A172 (cell line): ENCODE measurements at regions not wholly inside any gene's neighbourhood (a gene's known extent, or its start where the extent isn't known, plus 50 kb on each side); places are given as distances from the start of the nearest gene placed in this dataset.
"Not testable (repeated sequence)": the region's sequence is repeated elsewhere in the genome, so short reads cannot be mapped to it uniquely, and the experiment has no call there.

Source experiments
- DNase-seq: peaks from one replicate; pipeline ENCODE4 v3.0.0-alpha.2; 2015; ENCODE audit warnings: low spot score

DNA sequence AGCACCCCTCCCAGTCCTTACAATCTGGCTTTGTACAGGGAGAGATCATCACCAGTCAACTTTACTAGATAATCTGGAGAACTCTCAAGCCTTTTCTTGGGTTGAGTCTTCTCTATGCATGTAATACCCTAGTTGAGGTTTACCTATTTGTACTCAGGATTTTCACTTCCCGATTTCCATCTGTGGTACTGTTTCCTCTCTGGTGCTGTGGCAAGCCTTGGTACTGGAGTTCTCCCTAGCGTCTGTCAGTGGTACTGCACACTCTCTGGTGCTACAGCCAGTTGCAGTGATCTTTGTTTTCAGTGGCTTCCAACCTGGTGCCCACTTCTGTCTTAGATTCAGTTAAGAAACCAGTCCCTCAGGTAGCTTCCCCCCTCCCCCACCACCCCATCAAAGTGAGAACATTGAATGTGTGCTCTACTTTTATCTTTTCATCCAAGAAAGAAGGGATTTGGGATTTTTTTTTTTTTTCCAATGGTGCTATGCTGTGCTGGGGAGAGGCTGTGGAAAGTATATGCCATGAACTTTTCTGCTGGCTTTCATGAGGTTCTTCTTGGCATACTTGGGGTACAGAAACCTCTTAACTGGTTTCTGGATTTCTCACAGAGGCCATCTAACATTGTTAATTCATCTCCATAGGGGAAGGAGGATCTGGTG lies 69.4 kb upstream of the EVL start:
- DNase-seq = peak; percentile 6

DNA sequence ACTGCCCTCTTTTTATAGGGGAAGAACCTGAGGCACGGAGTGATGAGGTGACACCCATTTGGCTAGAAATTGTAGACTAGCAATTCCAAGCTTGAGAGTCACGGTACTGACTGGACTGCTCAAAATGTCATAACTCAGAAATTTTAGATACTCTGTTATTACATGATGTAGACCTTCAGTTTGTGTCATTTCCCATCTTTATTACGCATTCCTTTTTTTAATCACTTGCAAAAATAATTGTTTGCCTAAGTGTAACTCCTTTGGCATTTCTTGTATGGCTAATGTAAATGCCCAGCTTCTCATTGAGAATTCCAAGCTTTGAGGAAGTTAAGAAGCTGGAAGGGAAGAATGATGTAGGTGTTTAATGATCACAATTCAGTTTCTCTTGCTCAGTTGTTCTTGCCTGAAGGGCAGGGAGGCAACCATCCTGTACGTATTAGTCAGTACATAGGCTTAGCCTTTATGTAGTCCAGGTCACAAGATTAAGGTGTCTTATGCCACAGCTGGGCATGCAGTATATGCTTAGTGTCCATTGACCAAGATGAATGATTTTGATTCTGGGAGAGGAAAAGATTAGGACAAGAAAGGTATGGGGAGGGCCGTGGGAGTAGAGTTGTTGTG lies 68.2 kb upstream of the EVL start:
- no peak for DNase-seq

DNA sequence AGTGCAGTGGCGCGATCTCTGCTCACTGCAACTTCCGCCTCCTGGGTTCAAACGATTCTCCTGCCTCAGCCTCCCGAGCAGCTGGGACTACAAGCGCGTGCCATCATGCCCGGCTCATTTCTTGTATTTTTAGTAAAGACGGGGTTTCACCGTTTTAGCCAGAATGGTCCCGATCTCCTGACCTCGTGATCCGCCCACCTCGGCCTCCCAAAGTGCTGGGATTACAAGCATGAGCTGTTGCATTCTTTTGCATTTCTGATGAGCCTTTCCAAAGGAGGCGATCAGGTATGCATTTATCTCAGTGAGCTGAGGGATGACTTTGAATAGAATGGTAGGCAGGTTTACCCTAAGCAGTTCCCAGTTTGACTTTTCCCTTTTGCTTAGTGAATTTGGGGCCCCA lies 64.8 kb upstream of the EVL start:
- not testable (repeated sequence) for DNase-seq

DNA sequence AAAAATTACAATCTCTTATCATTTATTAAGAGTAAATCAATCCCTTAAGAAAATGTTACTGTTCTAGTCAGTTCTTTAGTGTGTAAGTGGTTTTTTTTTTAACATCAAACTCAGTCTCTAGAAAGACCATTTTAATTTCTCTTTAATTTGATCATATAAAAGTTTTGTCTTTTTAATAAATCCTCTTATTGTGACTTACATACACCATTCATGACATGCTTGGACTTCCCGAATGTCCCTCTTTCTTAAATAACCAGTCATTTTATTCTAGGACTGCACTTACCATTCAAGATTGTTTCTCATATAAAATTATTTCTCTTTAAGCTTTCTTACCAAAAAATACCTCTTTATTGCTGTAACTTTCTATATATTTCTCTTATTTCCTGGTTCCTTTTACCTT lies 60.8 kb upstream of the EVL start:
- peak; percentile 4 for DNase-seq

DNA sequence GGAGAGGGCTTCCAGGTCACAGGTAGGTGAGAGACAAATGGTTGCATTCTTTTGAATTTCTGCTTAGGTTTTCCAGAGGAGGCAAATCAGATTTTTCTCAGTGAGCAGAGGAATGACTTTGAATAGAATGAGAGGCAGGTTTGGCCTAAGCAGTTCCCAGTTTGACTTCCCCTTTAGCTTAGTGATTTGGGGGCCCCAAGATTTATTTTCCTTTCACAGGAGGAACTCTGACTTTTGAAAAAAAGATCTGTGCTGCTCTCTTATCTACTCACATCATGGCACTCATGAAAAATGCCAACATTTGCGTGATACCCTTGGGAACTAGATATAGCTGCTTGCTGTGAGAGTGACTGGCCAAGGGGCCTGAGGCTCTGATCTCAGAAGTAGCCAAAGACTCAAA lies 58.0 kb upstream of the EVL start:
- DNase-seq = no peak

DNA sequence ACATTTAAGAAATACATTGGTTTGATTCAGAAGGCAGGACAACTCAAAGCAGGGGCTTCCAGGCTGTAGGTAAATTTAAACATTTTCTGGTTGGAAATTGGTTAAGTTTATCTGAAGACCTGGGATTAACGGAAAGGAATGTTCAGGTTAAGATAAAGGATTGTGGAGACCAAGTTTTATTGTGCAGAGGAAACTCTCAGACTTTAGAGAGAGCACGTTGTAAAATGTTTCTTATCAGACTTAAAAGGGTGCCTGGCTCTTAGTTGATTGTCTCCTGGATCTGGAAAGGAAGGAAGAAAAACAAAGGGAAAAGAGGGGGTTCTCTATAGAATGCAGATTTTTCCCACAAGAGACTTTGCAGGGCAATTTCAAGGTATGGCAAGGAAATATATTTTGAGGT lies 55.4 kb upstream of the EVL start:
- DNase-seq = not testable (repeated sequence)

DNA sequence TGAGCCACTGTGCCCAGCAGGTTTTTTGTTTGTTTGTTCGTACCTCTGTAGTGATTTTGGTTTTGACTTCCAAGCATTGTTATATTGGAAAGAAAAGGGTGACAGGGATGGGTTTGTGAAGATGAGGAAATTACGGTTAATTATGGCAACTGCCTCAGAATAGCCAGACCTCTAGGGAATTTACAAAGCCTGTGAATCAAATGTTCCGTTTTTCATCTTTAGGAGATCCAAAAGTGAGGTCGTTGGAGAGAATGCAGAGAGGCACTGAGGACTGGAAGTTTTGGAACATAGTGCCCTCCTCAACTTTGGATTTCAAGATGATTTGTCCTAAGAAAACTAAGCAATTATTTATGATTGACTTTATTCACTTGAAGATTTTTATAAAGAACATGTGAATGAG lies 54.5 kb upstream of the EVL start:
- DNase-seq = no peak

DNA sequence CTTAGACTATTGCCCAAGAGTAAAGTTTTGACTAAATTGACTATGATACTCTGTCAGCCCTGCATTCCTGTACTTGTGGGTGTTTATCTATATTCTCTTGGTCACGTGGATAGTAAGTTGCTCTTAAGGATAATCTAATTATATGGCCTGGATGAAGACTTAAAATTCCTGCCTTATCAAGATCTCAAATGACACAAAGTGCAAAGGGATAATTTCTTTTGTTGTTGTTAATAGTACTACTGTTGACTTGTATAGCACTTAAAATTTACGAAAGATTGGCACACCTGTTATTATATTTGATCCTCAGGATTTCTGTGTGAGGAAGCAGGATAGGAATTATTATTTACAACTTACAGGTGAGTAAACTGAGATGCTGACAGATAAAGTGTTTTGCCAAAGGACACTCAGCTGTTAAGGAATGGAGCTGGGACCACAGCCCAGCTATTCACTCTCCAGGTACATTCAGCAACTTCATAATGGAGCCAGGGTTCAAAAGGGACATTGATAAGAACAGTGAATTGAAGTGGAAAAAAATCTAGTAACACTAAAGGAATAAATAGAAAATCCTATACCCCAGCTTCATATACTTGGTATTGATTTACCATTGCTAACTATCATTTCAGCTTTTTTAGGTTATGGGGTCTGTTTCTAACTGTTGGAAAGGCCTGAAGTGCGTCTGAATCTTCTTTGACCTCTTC lies 53.4 kb upstream of the EVL start:
- DNase-seq = no peak

DNA sequence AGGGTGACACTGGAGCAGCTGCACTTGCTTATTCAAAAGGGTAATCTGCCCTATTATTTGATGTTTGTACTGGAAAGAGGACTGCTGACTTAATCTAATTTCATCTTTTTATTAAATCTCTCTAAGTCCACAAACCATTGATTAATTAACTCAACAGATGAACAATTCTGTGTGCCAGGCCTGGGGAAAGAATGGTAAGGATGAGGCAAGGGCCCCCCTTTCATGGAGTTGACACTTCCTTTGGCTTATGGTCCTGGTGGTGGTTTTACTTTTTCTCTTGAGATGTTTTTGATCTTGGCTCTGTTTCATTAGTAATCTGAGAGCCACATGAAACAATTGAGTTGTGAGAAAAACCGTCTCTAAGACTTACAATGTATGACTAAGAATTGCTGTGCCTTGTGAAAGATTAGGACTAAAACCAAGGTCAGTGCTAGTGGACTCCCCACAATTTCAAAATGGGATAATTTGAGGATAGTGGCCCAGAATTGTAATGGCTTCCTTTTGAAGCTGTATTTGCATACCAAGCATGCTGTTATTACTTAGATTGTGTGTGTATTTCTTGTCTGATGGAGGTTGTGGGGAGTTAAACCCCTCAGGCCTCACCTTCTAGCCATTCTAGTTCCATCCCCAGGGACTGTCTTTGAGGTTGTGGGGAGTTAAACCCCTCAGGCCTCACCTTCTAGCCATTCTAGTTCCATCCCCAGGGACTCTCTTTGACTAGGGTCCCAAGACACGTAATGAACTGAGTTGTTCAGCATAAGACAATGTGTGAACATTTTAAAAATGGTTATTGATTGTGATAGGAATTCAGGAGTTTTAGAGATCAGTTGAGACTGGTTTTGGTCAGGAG lies 52.5 kb upstream of the EVL start:
- DNase-seq = no peak

DNA sequence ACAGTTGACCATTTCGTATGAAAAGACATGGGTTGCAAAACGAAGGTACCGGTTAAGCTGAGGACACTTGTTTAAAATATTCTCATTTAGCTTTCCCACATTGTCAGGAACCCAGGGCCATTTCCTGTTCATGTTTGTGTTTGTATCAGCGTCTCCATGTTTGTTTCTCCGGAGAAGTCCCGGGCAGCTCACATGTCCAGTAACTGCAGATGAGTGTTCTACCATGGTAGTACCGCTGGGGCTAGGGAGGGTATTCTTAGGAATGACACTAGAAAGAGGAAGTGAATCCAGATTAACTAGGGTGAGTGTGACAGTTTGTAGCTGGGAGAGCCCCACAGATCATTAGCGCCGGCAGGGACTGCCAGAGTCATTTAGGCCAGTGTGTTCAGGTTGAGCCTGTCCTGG lies 50.0 kb upstream of the EVL start:
- no peak for DNase-seq
